Aorta (tissue), 5 donors: ENCODE measurements at regions not wholly inside any gene's neighbourhood (a gene's known extent, or its start where the extent isn't known, plus 50 kb on each side); places are given as distances from the start of the nearest gene placed in this dataset.

Source experiments
- ATAC-seq: fragments of 200-7000 bp; cut with Tn5 transposase; one replicate; pipeline ENCODE4 v1.9.1; 2022; ENCODE audit warnings: moderate library complexity; ENCODE audit not compliant: low FRiP score
- DNase-seq, 2 donors: peaks; one replicate each; pipeline ENCODE4 v3.0.0-alpha.2; 2020
- H3K27ac ChIP-seq, 2 donors: one replicate each; pipeline ENCODE4 v1.5.1; 2013; ENCODE audit warnings: low read length in 2 of 2, mild to moderate bottlenecking in 2 of 2, moderate library complexity in 2 of 2, control low read depth in 1 of 2, inconsistent platforms in 1 of 2, low read depth in 1 of 2
- H3K27me3 ChIP-seq, 2 donors: one replicate each; pipeline ENCODE4 v1.6.1; 2013; ENCODE audit warnings: control low read depth in 1 of 2, low read length in 1 of 2, mild to moderate bottlenecking in 1 of 2, moderate library complexity in 1 of 2; ENCODE audit not compliant: insufficient read depth in 2 of 2, control insufficient read depth in 1 of 2
- H3K36me3 ChIP-seq, 2 donors: one replicate each; pipeline ENCODE4 v1.6.1; 2013; ENCODE audit warnings: control low read depth in 1 of 2, low read length in 1 of 2, mild to moderate bottlenecking in 1 of 2; ENCODE audit not compliant: insufficient read depth in 2 of 2, control insufficient read depth in 1 of 2
- H3K4me1 ChIP-seq, 2 donors: one replicate each; pipeline ENCODE4 v1.6.1; 2013; ENCODE audit warnings: low read length in 2 of 2, control low read depth in 1 of 2, mild to moderate bottlenecking in 1 of 2, moderate library complexity in 1 of 2; ENCODE audit not compliant: insufficient read depth in 2 of 2, control insufficient read depth in 1 of 2
- H3K4me3 ChIP-seq, 2 donors: one replicate each; pipeline ENCODE4 v1.5.1; 2013; ENCODE audit warnings: low read length in 2 of 2, control low read depth in 1 of 2, mild to moderate bottlenecking in 1 of 2
- H3K9me3 ChIP-seq: one replicate; pipeline ENCODE4 v1.6.1; 2013; ENCODE audit warnings: mild to moderate bottlenecking, low read length; ENCODE audit not compliant: control insufficient read depth
- WGBS, 2 donors: extraction: QIAGEN DNeasy Blood & Tissue Kit; methylation state at CpG; one replicate each; pipeline ENCODE4 v1.1.7; 2013; 5-methylcytosine and 5-hydroxymethylcytosine counted together
- intact Hi-C, 2 donors: fragments of 100-400 bp; cut with DNase I; formaldehyde crosslinking; loops; one replicate each; pipeline versions ENCODE4 v1.14.2 to v1.15.0; 2022
- donor health status: healthy with polysubstance abuse.
- donor health status: Bipolar disorder and iron deficiency.
- donor health status: DM: no; HTN: no; CAD: no.
- donor health status: DM: no; HTN: no; CAD: no.
- donor health status: DM: yes; HTN: yes; CAD: no.

DNA sequence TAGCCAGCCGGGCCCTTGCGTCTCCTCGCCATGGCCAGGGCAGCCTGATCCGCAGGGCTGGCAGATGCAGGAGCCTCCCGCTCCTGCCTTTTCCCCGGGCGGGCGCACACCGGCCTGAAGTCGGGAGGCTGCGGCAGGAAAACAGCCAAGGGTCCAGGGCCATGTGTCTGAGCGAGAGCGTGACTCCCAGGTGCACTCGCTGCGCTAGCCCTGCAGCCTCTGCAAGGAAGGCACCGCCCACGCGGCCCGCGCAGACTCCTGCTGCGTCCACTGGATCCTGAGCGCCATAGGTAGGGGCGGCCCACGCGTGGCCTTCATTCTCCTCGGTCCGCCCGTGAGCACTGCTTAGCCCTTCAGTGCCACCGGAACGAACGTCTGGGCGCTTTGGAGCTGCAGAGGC is 379.9 kb downstream of the TRAM1L1 start:
- ATAC-seq (no peak), DNase-seq (no peak)
- H3K27me3 ChIP-seq = no peaks in the 10 kb centered on the region
- H3K9me3 ChIP-seq = peaks cover 4% of the 10 kb centered on the region
- H3K4me3 ChIP-seq = no peak overlapping the region
- no peaks in the 10 kb centered on the region for H3K4me1 ChIP-seq
- no peak overlapping the region for H3K27ac ChIP-seq
- WGBS, 2 donors = 96 to 97% methylated on average over 32 of the region's 32 CpGs
- intact Hi-C loops = no loop called here
- H3K36me3 ChIP-seq = no peaks in the 10 kb centered on the region

DNA sequence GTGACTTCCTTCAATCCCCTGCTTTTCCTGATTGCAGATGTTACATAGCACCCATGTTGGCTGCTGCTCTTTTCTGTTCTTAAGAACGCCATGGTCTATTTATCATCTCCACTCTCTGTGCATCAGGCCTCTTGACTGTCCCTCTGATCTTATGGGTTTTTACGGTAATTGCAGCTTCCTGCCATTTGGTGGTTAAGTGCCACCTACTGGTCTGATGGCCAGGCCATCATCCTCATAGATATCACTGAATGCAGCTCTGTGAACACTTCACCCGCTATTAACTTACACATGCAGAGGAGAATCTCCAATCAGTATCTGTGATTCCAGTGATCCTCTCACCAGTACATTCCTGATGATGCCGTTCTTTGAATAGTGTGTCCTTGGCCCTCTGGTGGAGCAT is 382.4 kb downstream of the TRAM1L1 start:
- intact Hi-C loops = no loop called here
- Histone ChIP-seq H3K36me3 (no peaks in the 10 kb centered on the region), H3K27ac (no peak overlapping the region), H3K27me3 (no peaks in the 10 kb centered on the region), H3K4me1 (no peaks in the 10 kb centered on the region), H3K9me3 (peaks cover 4% of the 10 kb centered on the region), H3K4me3 (no peak overlapping the region)
- 81 to 82% methylated on average over 4 of the region's 4 CpGs for WGBS, 2 donors
- ATAC-seq = no peak
- no peak for DNase-seq

DNA sequence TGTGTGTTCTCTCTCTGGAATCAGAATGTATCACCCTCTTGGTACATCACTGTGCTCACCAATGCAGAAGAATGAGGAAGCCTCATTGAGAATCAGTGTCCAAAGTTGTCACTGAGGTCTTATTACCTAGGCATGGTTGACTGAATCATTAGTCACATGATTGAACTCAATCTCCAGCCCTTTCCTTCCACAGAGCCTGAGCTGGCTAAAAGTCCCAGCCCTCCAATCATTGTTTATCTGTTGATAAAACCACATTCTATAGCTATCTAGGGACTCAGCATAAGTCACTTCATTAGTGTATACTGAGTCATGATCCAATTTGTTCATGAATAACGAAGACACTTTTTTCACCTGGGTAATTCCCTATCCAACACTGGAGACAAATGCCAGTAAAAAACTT is 396.8 kb downstream of the TRAM1L1 start:
- no peak for ATAC-seq
- WGBS, 2 donors = 90 to 92% methylated on average over 1 of the region's 1 CpG

DNA sequence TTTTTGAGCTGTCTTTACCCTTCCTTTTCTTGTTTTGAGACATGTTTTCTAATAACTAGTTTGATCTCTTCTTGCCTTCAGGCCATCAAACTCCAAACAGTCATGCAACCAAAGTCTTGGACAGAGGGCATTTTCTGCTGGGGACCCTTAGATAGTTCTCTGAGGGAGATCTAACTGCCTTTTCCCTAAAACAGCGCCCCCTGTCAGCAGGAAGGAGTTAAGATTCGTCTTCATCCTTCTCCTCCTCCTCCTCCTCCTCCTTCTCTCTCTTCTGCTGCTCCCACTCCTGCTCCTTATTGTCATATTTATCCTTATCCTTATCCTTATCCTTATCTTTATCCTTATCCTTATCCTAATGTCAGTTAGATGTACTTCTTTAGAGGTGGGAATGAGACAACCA is 417.2 kb downstream of the TRAM1L1 start:
- intact Hi-C loops = no loop called here
- no peak overlapping the region for H3K4me3 ChIP-seq
- no peaks in the 10 kb centered on the region for H3K27me3 ChIP-seq
- H3K9me3 ChIP-seq = no peaks in the 10 kb centered on the region
- 42 to 44% methylated on average over 2 of the region's 2 CpGs for WGBS, 2 donors
- ATAC-seq (no peak), DNase-seq (no peak)
- H3K36me3 ChIP-seq = no peaks in the 10 kb centered on the region
- H3K4me1 ChIP-seq = no peaks in the 10 kb centered on the region
- H3K27ac ChIP-seq = no peak overlapping the region

More for the DNA sequence above, 396.8 kb downstream of the TRAM1L1 start:
- no peak overlapping the region for H3K4me3 ChIP-seq
- no peaks in the 10 kb centered on the region for H3K4me1 ChIP-seq
- DNase-seq = no peak
- no peaks in the 10 kb centered on the region for H3K36me3 ChIP-seq
- H3K27me3 ChIP-seq = no peaks in the 10 kb centered on the region
- intact Hi-C loops = no loop called here
- H3K9me3 ChIP-seq = no peaks in the 10 kb centered on the region
- H3K27ac ChIP-seq = no peak overlapping the region

DNA sequence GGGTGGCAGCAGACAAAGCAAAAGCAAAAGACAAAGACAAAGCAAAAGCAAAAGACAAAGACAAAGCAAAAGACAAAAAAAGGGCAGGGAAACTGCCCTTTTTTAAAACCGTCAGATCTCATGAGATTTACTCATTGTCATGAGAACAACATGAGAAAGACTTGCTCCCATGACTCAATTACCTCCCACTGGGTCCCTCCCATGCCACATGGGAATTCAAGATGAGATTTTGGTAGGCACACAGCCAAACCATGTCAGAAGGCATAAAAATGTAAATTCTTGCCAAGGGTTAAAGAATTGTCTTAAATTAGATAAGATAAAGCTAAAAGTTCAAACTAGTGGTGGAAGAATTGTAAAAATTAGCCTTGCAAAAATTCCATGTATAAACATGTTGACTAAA is 419.7 kb downstream of the TRAM1L1 start:
- no peaks in the 10 kb centered on the region for H3K27me3 ChIP-seq
- no peak for DNase-seq
- no peaks in the 10 kb centered on the region for H3K36me3 ChIP-seq
- intact Hi-C loops = no loop called here
- H3K4me3 ChIP-seq = no peak overlapping the region
- no peak for ATAC-seq
- WGBS, 2 donors = 58 to 63% methylated on average over 1 of the region's 1 CpG
- no peaks in the 10 kb centered on the region for H3K9me3 ChIP-seq
- H3K4me1 ChIP-seq = no peaks in the 10 kb centered on the region
- H3K27ac ChIP-seq = no peak overlapping the region

DNA sequence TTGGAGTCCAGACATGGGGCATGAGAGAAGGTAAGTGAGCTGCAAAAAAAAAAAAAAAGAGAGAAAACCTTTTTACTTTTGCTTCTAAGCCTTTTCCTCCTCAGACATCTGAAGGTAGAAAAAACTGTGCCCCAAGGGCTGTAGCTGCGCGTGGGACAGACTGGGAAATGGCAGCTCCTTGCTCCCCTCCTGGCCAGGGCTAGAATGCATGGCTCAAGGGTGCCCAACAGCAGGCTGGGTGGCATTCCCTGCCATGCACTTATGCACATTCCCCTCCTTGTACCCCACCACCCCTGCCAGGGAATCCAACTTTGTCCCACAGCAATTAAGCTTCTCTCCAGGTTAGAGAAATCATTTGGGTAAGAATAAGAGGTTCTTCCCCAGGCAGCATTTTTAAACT is 421.2 kb downstream of the TRAM1L1 start:
- intact Hi-C loops = no loop called here
- no peak for ATAC-seq
- Histone ChIP-seq H3K27me3 (no peaks in the 10 kb centered on the region), H3K9me3 (no peaks in the 10 kb centered on the region), H3K27ac (no peak overlapping the region), H3K36me3 (no peaks in the 10 kb centered on the region), H3K4me3 (no peak overlapping the region), H3K4me1 (no peaks in the 10 kb centered on the region)
- DNase-seq = no peak
- WGBS, 2 donors = 84 to 87% methylated on average over 2 of the region's 2 CpGs

DNA sequence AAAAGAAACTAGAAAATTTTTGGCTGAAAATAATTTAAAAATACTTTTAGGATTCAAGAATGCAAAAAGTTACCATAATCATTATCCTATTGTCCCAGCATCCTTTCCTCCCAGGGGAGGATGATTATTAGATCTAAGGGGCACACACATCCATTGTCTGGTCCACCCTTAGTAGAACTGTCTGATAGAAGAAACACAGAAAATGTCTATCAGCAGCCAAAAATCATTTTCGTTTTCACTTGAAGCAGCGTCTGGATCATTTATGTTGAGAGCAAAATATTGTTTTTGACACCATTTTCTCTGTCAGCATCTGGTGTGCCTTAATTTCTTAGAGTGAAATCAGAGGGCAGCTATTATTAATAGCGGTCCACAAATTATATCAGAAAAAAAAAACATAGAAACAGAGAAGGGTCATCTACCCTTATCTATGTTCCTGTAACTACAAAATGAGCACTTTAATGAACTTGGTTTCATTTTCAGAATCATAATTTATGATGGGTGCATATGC is 446.3 kb downstream of the TRAM1L1 start:
- no peaks in the 10 kb centered on the region for H3K9me3 ChIP-seq
- no peaks in the 10 kb centered on the region for H3K36me3 ChIP-seq
- intact Hi-C loops = no loop called here
- H3K4me3 ChIP-seq = no peak overlapping the region
- no peak for ATAC-seq
- WGBS, 2 donors = 54 to 55% methylated on average over 3 of the region's 3 CpGs
- H3K4me1 ChIP-seq = no peaks in the 10 kb centered on the region
- no peak for DNase-seq
- no peaks in the 10 kb centered on the region for H3K27me3 ChIP-seq
- H3K27ac ChIP-seq = no peak overlapping the region

DNA sequence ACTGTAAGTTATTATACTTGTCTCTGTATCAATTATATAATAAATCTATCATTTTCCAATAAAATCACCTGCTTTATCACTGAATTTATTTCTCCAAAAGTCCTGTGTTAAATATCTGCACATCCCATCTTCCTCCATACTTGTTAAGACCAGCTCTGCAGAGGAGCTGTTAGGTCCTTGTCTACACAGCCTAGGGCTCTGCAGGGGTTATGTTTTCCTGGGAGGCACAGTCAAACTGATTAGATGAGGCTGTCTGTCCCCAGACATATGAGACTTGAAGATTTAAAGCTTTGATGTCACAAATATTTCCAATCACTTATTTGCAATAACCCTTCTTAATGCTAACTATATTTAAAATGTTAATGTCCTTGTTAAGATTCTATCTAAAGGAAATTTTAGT is 446.8 kb downstream of the TRAM1L1 start:
- no peaks in the 10 kb centered on the region for H3K4me1 ChIP-seq
- no peaks in the 10 kb centered on the region for H3K36me3 ChIP-seq
- no peak for ATAC-seq
- H3K27me3 ChIP-seq = no peaks in the 10 kb centered on the region
- H3K27ac ChIP-seq = no peak overlapping the region
- no peak overlapping the region for H3K4me3 ChIP-seq
- intact Hi-C loops = no loop called here
- no peak for DNase-seq
- H3K9me3 ChIP-seq = no peaks in the 10 kb centered on the region

DNA sequence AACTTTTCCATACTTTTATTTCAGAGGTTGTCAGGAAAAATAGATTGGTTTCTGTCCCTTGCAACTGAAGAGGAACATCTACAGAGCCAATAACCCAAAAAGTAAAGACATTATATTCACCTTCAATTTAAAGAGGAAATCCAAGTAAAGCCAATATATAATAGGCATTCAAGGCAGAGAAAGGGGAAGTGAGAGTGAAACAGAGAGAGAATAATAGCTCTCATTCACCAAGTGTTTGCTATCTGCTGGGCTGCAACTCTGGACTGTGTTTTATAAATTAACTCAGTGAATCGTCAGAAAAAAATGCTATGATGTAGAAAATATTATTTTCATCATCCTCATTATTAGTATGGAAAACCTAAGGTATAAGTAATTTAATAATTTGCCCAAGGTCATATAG is 448.5 kb downstream of the TRAM1L1 start:
- intact Hi-C loops = no loop called here
- Histone ChIP-seq H3K4me1 (no peaks in the 10 kb centered on the region), H3K36me3 (no peaks in the 10 kb centered on the region), H3K27me3 (no peaks in the 10 kb centered on the region), H3K9me3 (no peaks in the 10 kb centered on the region), H3K4me3 (no peak overlapping the region), H3K27ac (no peak overlapping the region)
- WGBS, 2 donors = 26 to 59% methylated on average over 1 of the region's 1 CpG
- DNase-seq = no peak
- no peak for ATAC-seq
